ENCODE measurements at regions not wholly inside any gene's neighbourhood (a gene's known extent, or its start where the extent isn't known, plus 50 kb on each side); places are given as distances from the start of the nearest gene placed in this dataset.
"Not testable (repeated sequence)": the region's sequence is repeated elsewhere in the genome, so short reads cannot be mapped to it uniquely, and the experiment has no call there.

GRCh38 chr1:14141656-14142055 is 441.7 kb downstream of the PRDM2 start:
- DNase-seq = no peak

GRCh38 chr1:14142397-14143100 is 442.6 kb downstream of the PRDM2 start:
- DNase-seq = peak; percentile 81

GRCh38 chr1:14143777-14144176 is 443.8 kb downstream of the PRDM2 start:
- DNase-seq = no peak

- no peak for DNase-seq
These were observed 448.5 kb downstream of the PRDM2 start for GRCh38 chr1:14148526-14148925.

GRCh38 chr1:14149431-14149830 is 449.1 kb upstream of the KAZN start:
- DNase-seq = no peak

- no peak for DNase-seq
These were observed 441.9 kb upstream of the KAZN start for GRCh38 chr1:14156543-14156942.

- no peak for DNase-seq
These were observed 437.7 kb upstream of the KAZN start for GRCh38 chr1:14160781-14161180.

- DNase-seq = no peak
These were observed 435.2 kb upstream of the KAZN start for GRCh38 chr1:14163246-14163645.

GRCh38 chr1:14165371-14165801 is 433.1 kb upstream of the KAZN start:
- DNase-seq = no peak

- no peak for DNase-seq
These were observed 430.6 kb upstream of the KAZN start for GRCh38 chr1:14167884-14168283.

- no peak for DNase-seq
These were observed 430.0 kb upstream of the KAZN start for GRCh38 chr1:14168326-14169063.

GRCh38 chr1:14173598-14173997 is 424.9 kb upstream of the KAZN start:
- no peak for DNase-seq

GRCh38 chr1:14177866-14178265 is 420.6 kb upstream of the KAZN start:
- DNase-seq = not testable (repeated sequence)

GRCh38 chr1:14180738-14181137 is 417.7 kb upstream of the KAZN start:
- no peak for DNase-seq

- DNase-seq = no peak
These were observed 417.2 kb upstream of the KAZN start for GRCh38 chr1:14181191-14181795.

- DNase-seq = no peak
These were observed 415.6 kb upstream of the KAZN start for GRCh38 chr1:14182856-14183255.

GRCh38 chr1:14183329-14183728 is 415.2 kb upstream of the KAZN start:
- no peak for DNase-seq

- peak; percentile 58 for DNase-seq
These were observed 414.0 kb upstream of the KAZN start for GRCh38 chr1:14184454-14184853.

GRCh38 chr1:14189381-14189780 is 409.1 kb upstream of the KAZN start:
- no peak for DNase-seq

- no peak for DNase-seq
These were observed 408.0 kb upstream of the KAZN start for GRCh38 chr1:14190508-14190907.

GRCh38 chr1:14194511-14194910 is 404.0 kb upstream of the KAZN start:
- no peak for DNase-seq

GRCh38 chr1:14205066-14205465 is 393.4 kb upstream of the KAZN start:
- DNase-seq = no peak

- no peak for DNase-seq
These were observed 383.3 kb upstream of the KAZN start for GRCh38 chr1:14215151-14215550.

GRCh38 chr1:14217384-14217783 is 381.1 kb upstream of the KAZN start:
- DNase-seq = no peak
